ENCODE measurements at regions not wholly inside any gene's neighbourhood (a gene's known extent, or its start where the extent isn't known, plus 50 kb on each side); places are given as distances from the start of the nearest gene placed in this dataset.

DNA sequence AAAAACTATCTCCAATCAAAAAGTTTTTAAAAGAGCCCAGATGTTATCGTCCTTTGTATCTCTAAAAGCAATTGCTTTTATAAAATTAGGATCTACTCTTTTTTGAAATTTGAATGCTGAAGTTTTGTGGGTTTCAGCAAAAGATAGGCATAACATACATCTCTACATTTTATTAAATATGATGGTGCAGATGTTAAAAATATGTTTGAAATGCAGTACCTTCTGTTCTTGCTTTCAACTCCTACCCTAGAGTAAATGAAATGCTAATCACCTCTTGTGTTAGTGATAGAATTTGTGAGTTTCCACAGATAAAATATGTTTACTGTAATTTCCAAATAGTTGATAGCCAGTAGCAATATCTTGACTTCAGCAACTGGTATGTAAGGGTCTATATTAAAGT is 95.7 kb upstream of the VPREB1 start:
- H3K36me3 ChIP-seq = no peaks in the 10 kb centered on the region
- no peak overlapping the region for H3K4me3 ChIP-seq
- intact Hi-C loops (cut with DNase I; ENCODE audit: low total_unique reads) = no loop called here
- DNase-seq = no peak
- peaks cover 0 to 6% of the 10 kb centered on the region in 2 donors for H3K27me3 ChIP-seq
- no peaks in the 10 kb centered on the region for H3K4me1 ChIP-seq
- no peak overlapping the region for H3K27ac ChIP-seq
- TF ChIP-seq, protein P1, sequence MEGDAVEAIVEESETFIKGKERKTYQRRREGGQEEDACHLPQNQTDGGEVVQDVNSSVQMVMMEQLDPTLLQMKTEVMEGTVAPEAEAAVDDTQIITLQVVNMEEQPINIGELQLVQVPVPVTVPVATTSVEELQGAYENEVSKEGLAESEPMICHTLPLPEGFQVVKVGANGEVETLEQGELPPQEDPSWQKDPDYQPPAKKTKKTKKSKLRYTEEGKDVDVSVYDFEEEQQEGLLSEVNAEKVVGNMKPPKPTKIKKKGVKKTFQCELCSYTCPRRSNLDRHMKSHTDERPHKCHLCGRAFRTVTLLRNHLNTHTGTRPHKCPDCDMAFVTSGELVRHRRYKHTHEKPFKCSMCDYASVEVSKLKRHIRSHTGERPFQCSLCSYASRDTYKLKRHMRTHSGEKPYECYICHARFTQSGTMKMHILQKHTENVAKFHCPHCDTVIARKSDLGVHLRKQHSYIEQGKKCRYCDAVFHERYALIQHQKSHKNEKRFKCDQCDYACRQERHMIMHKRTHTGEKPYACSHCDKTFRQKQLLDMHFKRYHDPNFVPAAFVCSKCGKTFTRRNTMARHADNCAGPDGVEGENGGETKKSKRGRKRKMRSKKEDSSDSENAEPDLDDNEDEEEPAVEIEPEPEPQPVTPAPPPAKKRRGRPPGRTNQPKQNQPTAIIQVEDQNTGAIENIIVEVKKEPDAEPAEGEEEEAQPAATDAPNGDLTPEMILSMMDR (IDR thresholded peaks at IDR 0.05) = no peak
- H3K9me3 ChIP-seq = no peaks in the 10 kb centered on the region

DNA sequence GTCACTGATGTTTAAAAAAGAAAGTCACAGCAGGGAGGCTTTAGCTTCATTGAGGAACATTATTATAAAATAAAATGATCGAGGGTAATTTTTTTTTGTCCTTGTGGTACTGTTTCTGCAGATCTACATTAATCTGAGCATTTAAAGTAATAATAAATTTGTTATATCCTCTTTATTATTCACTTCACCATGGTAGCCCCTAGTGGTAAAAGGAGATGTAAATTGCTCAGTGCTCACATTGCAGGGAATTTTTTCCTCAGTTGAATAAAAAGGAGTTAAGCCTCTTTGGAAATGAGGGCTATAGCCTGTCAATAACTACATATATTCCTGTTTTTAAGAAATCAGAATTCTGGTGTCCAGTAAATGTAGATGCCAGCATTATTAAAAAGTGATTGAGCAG is 99.7 kb upstream of the VPREB1 start:
- H3K27ac ChIP-seq = no peak overlapping the region
- H3K36me3 ChIP-seq = no peaks in the 10 kb centered on the region
- no peak overlapping the region for H3K4me3 ChIP-seq
- DNase-seq = no peak
- TF ChIP-seq, protein P1 (IDR thresholded peaks at IDR 0.05) = no peak
- intact Hi-C loops (cut with DNase I; ENCODE audit: low total_unique reads) = no loop called here
- H3K4me1 ChIP-seq = no peaks in the 10 kb centered on the region
- no peaks in the 10 kb centered on the region for H3K9me3 ChIP-seq
- H3K27me3 ChIP-seq = peaks cover 0 to 15% of the 10 kb centered on the region in 2 donors

DNA sequence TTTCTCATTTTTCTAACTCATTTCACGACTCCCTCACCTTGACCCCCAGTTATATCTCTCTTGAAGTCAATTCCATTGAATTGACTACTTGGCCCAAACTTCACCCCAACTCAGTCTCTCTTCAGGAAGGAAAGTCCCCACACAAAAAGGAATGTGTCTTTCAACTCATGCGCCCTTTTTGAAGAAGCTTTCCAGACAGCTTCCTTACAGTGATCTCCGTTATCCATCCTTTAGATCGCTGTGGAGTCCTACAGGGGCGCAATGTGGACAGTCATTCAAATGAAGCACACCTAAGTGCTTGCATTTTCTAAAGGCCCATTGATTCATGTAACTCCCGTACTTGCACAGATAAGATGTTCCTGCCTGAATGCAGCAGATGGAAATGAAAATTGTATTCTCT is 101.1 kb upstream of the VPREB1 start:
- no peak overlapping the region for H3K4me3 ChIP-seq
- TF ChIP-seq, protein P1 (IDR thresholded peaks at IDR 0.05) = no peak
- H3K36me3 ChIP-seq = no peaks in the 10 kb centered on the region
- H3K27me3 ChIP-seq = peaks cover 0 to 15% of the 10 kb centered on the region in 2 donors
- no peaks in the 10 kb centered on the region for H3K4me1 ChIP-seq
- H3K27ac ChIP-seq = no peak overlapping the region
- no peak for DNase-seq
- intact Hi-C loops (cut with DNase I; ENCODE audit: low total_unique reads) = no loop called here
- H3K9me3 ChIP-seq = no peaks in the 10 kb centered on the region

DNA sequence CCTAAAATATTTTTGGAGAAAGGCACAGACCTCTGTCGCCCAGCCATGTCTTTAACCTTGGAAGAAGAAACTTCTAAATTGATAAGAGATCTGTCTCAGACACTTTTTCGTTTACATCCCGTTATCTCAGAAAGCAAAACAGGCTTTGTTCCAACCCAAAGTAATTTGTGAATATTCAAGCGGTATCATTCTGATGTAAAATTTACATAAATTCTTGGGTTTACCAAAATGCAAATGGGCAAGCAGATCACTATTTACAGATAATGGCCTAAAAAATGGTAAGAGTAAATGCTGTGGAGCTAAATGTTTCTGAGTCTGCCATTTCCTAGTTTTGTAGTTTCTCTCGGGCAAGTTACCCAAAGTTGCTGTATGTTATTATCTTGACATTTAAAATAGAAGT is 101.9 kb upstream of the VPREB1 start:
- H3K27me3 ChIP-seq = peaks cover 0 to 12% of the 10 kb centered on the region in 2 donors
- no peak overlapping the region for H3K4me3 ChIP-seq
- no peaks in the 10 kb centered on the region for H3K9me3 ChIP-seq
- no peak for DNase-seq
- H3K36me3 ChIP-seq = no peaks in the 10 kb centered on the region
- H3K27ac ChIP-seq = no peak overlapping the region
- TF ChIP-seq, protein P1 (IDR thresholded peaks at IDR 0.05) = no peak
- H3K4me1 ChIP-seq = no peaks in the 10 kb centered on the region
- intact Hi-C loops (cut with DNase I; ENCODE audit: low total_unique reads) = no loop called here

DNA sequence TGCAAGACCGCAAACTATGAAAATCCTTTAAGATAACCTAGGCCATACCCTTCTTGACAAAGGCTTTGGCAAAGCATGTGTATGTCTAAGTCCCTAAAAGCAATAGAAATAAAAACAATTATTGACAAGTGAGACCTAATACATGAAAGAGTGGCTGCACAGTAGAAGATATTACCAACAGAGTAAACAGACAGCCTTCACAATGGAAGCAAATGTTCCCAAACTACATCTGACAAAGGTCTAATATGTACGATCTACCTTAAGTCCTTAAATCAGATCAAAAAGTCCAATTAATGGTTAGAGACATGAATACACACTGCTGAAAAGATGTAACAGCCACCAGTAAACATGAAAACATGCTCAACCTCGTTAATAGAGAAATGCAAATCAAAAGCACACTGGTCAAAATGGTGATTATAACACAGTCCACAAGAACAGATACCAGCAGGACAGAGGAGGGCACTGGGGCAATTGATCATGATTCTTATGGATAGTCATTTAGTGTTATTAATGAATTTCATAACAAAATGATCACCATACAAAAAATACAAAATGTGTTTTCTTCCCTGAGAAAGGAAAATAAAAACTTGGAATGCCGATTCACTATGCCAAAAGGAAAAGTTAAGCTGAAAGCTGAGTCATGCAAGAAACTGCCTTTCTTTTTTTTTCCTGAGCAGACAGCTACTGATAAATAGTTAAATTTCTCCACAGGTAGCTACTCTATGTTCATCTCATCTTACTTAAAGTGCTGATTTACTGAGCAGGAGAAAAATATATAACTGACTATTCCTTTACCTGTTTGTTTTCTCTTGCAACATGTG is 102.6 kb upstream of the VPREB1 start:
- no peaks in the 10 kb centered on the region for H3K4me1 ChIP-seq
- H3K36me3 ChIP-seq = no peaks in the 10 kb centered on the region
- peaks cover 0 to 9% of the 10 kb centered on the region in 2 donors for H3K27me3 ChIP-seq
- no peak for DNase-seq
- H3K4me3 ChIP-seq = no peak overlapping the region
- intact Hi-C loops (cut with DNase I; ENCODE audit: low total_unique reads) = no loop called here
- H3K27ac ChIP-seq = no peak overlapping the region
- TF ChIP-seq, protein P1 (IDR thresholded peaks at IDR 0.05) = no peak
- no peaks in the 10 kb centered on the region for H3K9me3 ChIP-seq
